Pancreas (tissue), 10 donors: ENCODE measurements at regions not wholly inside any gene's neighbourhood (a gene's known extent, or its start where the extent isn't known, plus 50 kb on each side); places are given as distances from the start of the nearest gene placed in this dataset.

ENCODE experiments used
- ATAC-seq, 4 donors: fragments of 200-7000 bp; cut with Tn5 transposase; one replicate each; pipeline versions ENCODE4 v1.8.0 to v1.9.1; 2020; ENCODE audit warnings: mild to moderate bottlenecking in 4 of 4, moderate library complexity in 4 of 4
- DNase-seq, 6 donors: peaks; one replicate each; pipeline ENCODE4 v3.0.0-alpha.2; 2020
- FAIRE-seq: peaks from 2 replicates; lab custom pipeline; 2012; peaks lifted over from hg19 to GRCh38; lab: Jason Lieb, UNC
- H3K27ac ChIP-seq, 4 donors: fragments of 200-600 bp; sonication (generic); 1 replicate in 3 of 4; 2 replicates in 1 of 4; pipeline versions ENCODE4 v1.5.0 to v1.8.0; 2020
- H3K27me3 ChIP-seq, 4 donors: fragments of 200-600 bp; one replicate each; pipeline ENCODE4 v1.8.0; 2021
- H3K36me3 ChIP-seq, 3 donors: fragments of 200-600 bp; sonication (generic) in 1 of 3; one replicate each; pipeline versions ENCODE4 v1.5.0 to v1.8.0; 2020 to 2021
- H3K4me1 ChIP-seq, 3 donors: fragments of 200-600 bp; one replicate each; pipeline ENCODE4 v1.8.0; 2021
- H3K4me3 ChIP-seq, 4 donors: fragments of 200-600 bp; sonication (generic) in 2 of 4; one replicate each; pipeline versions ENCODE4 v1.5.0 to v1.8.0; 2020 to 2021
- H3K9me3 ChIP-seq, 4 donors: fragments of 200-600 bp; one replicate each; pipeline ENCODE4 v1.8.0; 2021
- WGBS, 2 donors: extraction: QIAGEN DNeasy Blood & Tissue Kit; methylation state at CpG; one replicate each; pipeline ENCODE4 v1.1.7; 2013; 5-methylcytosine and 5-hydroxymethylcytosine counted together
- intact Hi-C, 3 donors: fragments of 100-400 bp; cut with DNase I; formaldehyde crosslinking; loops; one replicate each; pipeline versions ENCODE4 v1.11.1 to v1.14.2; 2022
- TF ChIP-seq, protein P1 (sequence below), 4 donors: fragments of 200-600 bp; sonication (generic) in 3 of 4; IDR thresholded peaks; one replicate each; pipeline versions ENCODE4 v1.5.0 to v1.8.0; 2021; ENCODE audit warnings: antibody characterized with exemption in 4 of 4
- donor health status: healthy with polysubstance abuse.
- donor health status: DM: no; HTN: no; CAD: no; lungs with moderate emphysema.
- donor health status: DM: no; HTN: no; CAD: no.
- donor health status: control.
- donor health status: control.
- donor health status: Bipolar disorder and iron deficiency.
- donor health status: DM: yes; HTN: yes; CAD: no.
- donor health status: DM: no; HTN: no; CAD: no.
- donor health status: DM: no; HTN: no; CAD: no.
- donor health status: DM: yes; HTN: yes; CAD: no.

- no peak for FAIRE-seq
- no peaks in the 10 kb centered on the region for H3K9me3 ChIP-seq
- no peak overlapping the region for H3K4me3 ChIP-seq
- H3K27ac ChIP-seq, result no peak overlapping the region
- H3K36me3 ChIP-seq, result no peaks in the 10 kb centered on the region
- no peak for ATAC-seq
- TF ChIP-seq, protein P1, sequence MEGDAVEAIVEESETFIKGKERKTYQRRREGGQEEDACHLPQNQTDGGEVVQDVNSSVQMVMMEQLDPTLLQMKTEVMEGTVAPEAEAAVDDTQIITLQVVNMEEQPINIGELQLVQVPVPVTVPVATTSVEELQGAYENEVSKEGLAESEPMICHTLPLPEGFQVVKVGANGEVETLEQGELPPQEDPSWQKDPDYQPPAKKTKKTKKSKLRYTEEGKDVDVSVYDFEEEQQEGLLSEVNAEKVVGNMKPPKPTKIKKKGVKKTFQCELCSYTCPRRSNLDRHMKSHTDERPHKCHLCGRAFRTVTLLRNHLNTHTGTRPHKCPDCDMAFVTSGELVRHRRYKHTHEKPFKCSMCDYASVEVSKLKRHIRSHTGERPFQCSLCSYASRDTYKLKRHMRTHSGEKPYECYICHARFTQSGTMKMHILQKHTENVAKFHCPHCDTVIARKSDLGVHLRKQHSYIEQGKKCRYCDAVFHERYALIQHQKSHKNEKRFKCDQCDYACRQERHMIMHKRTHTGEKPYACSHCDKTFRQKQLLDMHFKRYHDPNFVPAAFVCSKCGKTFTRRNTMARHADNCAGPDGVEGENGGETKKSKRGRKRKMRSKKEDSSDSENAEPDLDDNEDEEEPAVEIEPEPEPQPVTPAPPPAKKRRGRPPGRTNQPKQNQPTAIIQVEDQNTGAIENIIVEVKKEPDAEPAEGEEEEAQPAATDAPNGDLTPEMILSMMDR (IDR thresholded peaks at IDR 0.05), result no peak
- WGBS, 2 donors, result 52 to 59% methylated on average over 3 of the region's 3 CpGs
- no peaks in the 10 kb centered on the region for H3K27me3 ChIP-seq
- H3K4me1 ChIP-seq, result no peaks in the 10 kb centered on the region
- DNase-seq, result no peak
- intact Hi-C loops, result no loop called here
Observed at GRCh38 chr18:71020342-71021029, 731.6 kb downstream of the SOCS6 start.

DNA sequence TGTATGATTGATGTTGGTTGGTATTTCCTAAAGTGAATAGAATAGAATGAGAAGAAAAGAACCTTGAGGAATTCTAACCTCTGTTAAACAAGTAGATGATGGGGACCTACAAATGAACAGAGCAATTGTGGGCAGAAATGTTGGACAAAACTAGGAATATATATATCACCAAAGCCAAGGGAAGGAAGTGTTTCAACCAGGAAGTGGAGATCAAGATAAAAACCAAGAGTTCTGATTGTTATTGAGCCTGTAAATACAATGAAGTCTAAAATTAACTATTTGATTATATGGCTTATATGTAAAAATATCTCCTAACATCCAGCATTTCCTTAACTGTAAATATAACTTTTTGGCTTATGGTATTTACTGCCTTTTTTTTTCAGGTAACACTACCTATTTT lies 730.0 kb downstream of the SOCS6 start:
- intact Hi-C loops, result no loop called here
- Histone ChIP-seq H3K27me3 (no peaks in the 10 kb centered on the region), H3K36me3 (no peaks in the 10 kb centered on the region), H3K27ac (no peak overlapping the region), H3K9me3 (no peaks in the 10 kb centered on the region), H3K4me1 (no peaks in the 10 kb centered on the region), H3K4me3 (no peak overlapping the region)
- no peak for DNase-seq
- TF ChIP-seq, protein P1 (IDR thresholded peaks at IDR 0.05), result no peak
- no peak for ATAC-seq
- no peak for FAIRE-seq

GRCh38 chr18:71012789-71013188 lies 723.9 kb downstream of the SOCS6 start:
- 64 to 92% methylated on average over 1 of the region's 1 CpG for WGBS, 2 donors
- intact Hi-C loops, result no loop called here
- DNase-seq (no peak), ATAC-seq (no peak), FAIRE-seq (no peak)
- no peak overlapping the region for H3K4me3 ChIP-seq
- no peak overlapping the region for H3K27ac ChIP-seq
- no peaks in the 10 kb centered on the region for H3K36me3 ChIP-seq
- H3K27me3 ChIP-seq, result no peaks in the 10 kb centered on the region
- H3K4me1 ChIP-seq, result no peaks in the 10 kb centered on the region
- TF ChIP-seq, protein P1 (IDR thresholded peaks at IDR 0.05), result no peak
- H3K9me3 ChIP-seq, result no peaks in the 10 kb centered on the region

- TF ChIP-seq, protein P1 (IDR thresholded peaks at IDR 0.05), result no peak
- Histone ChIP-seq H3K9me3 (no peaks in the 10 kb centered on the region), H3K4me3 (no peak overlapping the region), H3K36me3 (no peaks in the 10 kb centered on the region), H3K27me3 (no peaks in the 10 kb centered on the region), H3K27ac (no peak overlapping the region), H3K4me1 (no peaks in the 10 kb centered on the region)
- DNase-seq, result no peak
- no peak for ATAC-seq
- FAIRE-seq, result no peak
- 37 to 41% methylated on average over 2 of the region's 2 CpGs for WGBS, 2 donors
- intact Hi-C loops, result no loop called here
Observed at GRCh38 chr18:71011389-71011788, 722.5 kb downstream of the SOCS6 start.

DNA sequence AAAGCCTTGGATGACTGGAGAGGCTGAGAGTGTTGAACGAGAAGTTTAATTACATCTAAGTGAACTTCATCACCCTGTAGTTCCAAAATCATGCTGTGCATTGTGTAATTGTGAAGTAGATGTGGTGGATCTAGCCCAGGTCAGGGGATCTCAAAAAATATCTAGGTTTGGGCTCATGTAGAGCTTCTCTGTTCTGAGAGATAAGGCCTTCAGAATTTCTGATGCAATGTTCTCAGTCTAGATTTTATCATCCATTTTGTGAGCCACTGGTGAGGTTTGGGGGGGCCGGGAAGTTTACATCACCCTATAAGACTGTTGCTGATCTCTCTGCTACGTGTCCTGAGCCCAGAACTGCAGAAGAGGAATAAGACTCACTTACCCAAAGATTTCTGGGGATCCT lies 719.4 kb downstream of the SOCS6 start:
- 43 to 65% methylated on average over 3 of the region's 3 CpGs for WGBS, 2 donors
- no peak for FAIRE-seq

More for the DNA sequence above, 719.4 kb downstream of the SOCS6 start:
- intact Hi-C loops, result no loop called here
- Histone ChIP-seq H3K4me3 (no peak overlapping the region), H3K27ac (no peak overlapping the region), H3K36me3 (no peaks in the 10 kb centered on the region), H3K4me1 (no peaks in the 10 kb centered on the region), H3K27me3 (no peaks in the 10 kb centered on the region), H3K9me3 (no peaks in the 10 kb centered on the region)
- TF ChIP-seq, protein P1 (IDR thresholded peaks at IDR 0.05), result no peak
- no peak for DNase-seq
- no peak for ATAC-seq
